ENCODE measurements at regions not wholly inside any gene's neighbourhood (a gene's known extent, or its start where the extent isn't known, plus 50 kb on each side); places are given as distances from the start of the nearest gene placed in this dataset.

GRCh38 chr17:56740481-56740880 is 93.2 kb downstream of the C17orf67 start:
- no peak for DNase-seq

Data from NCI-H2029 treated with DMSO at 0.1 percent for 48 hours (cell line).